HG03108 (cell line): ENCODE measurements at regions not wholly inside any gene's neighbourhood (a gene's known extent, or its start where the extent isn't known, plus 50 kb on each side); places are given as distances from the start of the nearest gene placed in this dataset.
"Not testable (repeated sequence)": the region's sequence is repeated elsewhere in the genome, so short reads cannot be mapped to it uniquely, and the experiment has no call there.

Source experiments
- ATAC-seq: cut with Tn5 transposase; IDR thresholded peaks from one replicate; pipeline ENCODE4 v1.9.1; 2021; ENCODE audit warnings: moderate library complexity; ENCODE audit not compliant: unreplicated experiment

DNA sequence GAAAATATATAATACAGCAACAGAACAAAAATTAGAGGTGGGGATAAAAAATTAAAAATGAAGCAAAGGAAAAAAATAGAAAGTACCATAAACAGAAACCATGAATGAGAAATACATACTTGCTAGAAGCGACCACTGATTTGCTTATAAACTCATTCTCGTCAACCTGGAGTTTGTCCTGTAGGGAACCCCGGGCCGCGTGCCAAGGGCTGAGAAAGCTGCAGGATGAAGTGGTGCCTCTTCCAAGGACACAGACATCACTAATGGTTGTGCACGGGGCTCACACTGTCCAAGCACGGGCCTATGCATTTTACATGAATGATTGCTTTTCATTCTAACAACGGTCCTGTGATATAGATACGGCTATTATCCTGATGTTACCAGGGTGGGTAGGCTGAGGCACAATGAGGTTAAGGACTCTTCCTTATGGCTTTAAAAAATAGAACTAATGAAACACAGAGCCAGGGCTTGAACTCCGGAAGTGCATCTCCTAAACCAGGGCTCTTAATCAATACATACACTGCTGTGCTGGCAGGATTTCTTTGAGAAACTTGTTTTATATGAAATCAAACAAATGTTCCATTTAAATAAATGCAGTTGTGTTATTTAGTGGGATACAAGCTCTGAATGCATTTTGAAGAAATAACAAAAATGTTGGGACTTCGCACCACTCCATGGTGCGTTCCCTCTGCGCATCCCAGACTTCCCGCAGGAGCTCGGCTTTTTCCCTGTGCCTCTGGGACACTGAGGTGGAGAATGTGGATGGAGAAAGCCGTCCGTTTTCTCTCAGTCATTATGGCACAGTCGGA, 113.9 kb upstream of the PHACTR3 start:
- not testable (repeated sequence) for ATAC-seq

DNA sequence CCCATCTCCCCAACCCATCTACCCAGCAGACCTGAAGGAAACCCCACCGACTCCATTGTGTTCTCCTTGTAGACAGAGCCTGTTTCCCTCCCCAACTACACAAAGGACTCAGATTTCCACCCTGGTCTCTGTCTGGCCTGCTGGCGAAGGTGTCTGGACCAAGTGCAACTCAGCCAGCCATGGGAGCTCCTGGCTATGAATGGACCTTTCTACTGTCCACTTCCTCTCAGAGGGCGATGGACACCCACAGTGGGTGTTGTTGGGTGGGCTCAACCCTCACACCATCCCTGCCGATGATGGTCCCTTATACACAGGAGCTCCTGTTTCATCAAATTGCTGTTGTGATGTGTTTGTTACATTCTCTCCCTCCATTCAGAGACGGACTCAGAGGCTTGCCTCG, 112.5 kb upstream of the PHACTR3 start:
- ATAC-seq, result no peak

DNA sequence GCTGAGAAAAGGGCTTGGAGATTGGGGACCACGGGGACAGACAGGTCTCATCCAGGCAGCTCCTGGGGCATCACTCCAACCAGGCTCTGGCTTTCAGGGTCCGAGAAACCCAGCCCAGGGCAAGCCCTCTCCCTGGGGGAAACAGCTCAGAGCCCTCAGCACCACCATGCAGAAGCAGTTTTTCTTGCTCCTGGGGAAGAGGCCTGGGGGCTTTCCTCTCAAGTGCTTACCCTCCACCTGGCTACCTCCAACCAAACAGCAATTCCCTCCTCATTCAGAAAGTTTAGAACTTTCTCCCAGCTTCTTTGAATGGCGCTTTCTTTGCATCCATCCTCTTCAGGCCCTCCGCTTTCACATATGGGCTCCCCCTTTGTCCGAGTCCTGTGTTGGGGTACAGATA, 110.4 kb upstream of the PHACTR3 start:
- ATAC-seq, result no peak

- ATAC-seq, result no peak
These were observed 109.2 kb upstream of the PHACTR3 start for GRCh38 chr20:59495166-59495565.

- ATAC-seq, result no peak
These were observed 108.3 kb upstream of the PHACTR3 start for GRCh38 chr20:59495894-59496510.

GRCh38 chr20:59498291-59498690, 106.0 kb upstream of the PHACTR3 start:
- no peak for ATAC-seq

DNA sequence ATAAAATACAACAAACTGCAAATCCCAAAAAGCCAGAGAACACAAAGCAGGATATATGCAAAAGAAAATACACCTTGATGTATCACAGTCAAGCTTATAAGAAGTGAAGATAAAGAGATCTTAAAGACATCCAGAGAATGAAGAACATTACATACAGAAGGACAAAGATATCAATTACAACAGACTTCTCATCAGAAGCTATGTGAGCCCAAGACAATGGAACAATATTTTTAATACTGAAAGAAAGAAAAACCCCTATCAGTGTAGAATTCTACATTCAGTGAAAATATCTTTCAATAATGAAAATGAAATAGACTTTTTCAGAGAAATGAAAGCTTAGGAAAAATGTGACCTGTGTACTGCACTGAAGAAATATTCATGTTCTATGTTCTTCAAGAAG, 104.5 kb upstream of the PHACTR3 start:
- no peak for ATAC-seq

GRCh38 chr20:59508729-59509128, 95.6 kb upstream of the PHACTR3 start:
- ATAC-seq, result no peak

DNA sequence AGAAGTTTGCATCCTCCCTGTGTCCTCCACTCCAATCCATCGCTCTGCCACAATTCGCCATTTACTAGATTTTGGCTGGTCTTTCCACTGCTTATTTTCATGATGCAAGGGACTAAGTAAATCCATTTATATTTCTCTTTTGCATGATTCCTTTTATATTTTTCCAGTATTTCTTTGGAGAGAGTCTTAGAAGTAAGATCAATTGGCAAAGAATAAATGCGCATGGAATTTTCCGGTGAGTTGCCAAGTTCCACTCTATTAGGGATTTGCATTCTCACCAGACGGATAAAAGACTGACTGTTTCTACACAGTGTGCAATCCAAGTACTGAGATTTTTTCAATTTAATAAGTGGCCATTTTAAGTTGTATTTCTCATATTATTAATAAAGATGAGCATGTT, 91.7 kb upstream of the PHACTR3 start:
- no peak for ATAC-seq

DNA sequence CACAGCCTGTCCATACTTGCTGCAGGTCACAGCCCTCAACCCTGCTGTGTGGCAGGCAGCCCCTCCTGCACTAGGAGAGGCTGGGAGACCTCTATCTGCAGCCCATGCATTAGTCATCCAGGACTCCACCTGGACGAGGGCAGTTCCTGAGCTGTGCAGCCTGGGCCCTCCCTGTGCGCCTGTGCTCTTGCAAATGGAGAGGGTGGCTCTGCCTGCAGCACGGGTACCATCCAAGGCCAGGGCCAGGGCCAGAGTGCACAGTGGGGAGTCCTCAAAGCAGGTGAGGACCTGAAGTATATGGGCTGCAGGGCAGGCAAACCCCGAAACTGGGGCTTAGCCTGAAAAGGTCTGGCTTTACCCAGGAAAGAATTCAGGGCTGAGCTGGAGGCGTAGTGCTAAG, 89.8 kb upstream of the PHACTR3 start:
- no peak for ATAC-seq

- no peak for ATAC-seq
These were observed 89.1 kb upstream of the PHACTR3 start for GRCh38 chr20:59515013-59515905.

GRCh38 chr20:59515906-59516209, 88.5 kb upstream of the PHACTR3 start:
- ATAC-seq, result no peak

DNA sequence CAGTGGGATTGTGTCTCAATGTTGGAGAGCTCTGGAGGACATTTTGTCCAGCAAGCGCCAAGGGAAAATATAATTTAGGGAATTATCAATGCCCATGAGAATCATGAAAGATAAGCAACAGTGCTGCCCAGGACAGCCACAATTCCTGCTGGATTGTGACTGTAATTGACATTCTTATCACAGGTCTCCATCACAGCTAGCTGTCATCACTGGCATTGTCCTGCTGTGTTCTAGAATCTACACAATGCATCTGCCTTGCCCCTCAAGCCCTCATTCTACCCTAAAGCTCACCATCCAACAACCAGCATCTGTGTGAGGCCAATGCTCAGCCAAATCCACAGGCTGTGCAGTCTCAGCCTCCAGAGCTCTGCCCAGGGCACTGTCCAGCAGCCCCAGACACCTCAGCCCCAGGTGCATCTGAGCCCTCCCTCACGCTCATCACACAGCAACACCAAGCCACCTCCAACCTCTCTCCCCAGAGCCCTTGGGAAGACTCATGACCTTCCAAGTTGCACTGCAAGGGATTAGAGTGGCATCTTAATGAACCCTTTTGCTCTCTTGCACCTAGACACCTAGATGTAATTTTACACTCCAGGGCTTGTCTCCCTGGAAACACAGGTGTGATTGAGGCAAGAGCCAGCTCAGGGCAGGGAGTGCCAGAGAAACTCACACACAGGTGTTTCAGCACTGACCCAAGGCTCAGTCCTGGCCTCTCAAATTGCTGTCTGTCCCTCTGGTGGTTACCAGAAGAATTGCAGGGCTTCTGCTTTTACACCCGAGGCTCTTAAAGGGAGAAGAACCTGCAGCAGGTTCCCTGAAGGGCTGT, 85.2 kb upstream of the PHACTR3 start:
- ATAC-seq, result no peak

GRCh38 chr20:59519707-59520014, 84.7 kb upstream of the PHACTR3 start:
- ATAC-seq, result no peak

- no peak for ATAC-seq
These were observed 83.5 kb upstream of the PHACTR3 start for GRCh38 chr20:59520814-59521213.

DNA sequence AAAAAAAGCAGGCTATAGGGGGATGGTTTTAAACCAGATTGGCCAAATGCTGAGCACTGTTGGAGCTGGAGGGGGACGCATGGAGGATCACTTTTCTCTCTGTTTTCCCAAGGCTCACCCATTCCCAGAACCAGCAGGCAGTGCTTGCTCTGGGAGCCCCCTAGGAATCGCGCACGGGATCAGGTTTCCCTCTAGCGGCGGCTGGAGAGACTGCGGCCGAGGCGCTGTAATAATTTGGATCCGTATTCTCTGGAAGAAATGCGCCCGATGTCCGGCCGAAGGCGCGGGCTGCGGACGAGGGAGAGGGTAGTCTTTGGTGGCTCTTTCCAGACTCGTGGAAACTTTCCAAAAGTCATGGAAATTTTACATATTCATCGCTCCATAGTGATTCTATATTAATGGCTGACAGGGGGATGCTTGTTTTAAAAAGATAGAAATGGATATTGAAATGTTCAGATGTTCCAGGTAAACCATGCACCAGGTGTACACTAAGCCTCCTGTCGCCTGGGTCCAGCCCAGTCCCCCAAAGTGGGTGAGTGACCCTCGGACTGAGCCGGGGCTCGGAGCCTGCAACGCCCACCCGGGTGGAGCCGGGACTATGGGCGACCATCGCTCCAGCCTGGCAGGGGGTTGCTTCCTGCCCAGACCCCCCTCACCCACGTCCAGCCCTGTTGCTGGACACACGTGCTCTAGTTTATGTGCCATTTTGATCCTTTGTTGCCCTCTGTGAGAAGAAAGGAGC, 78.7 kb upstream of the PHACTR3 start:
- ATAC-seq, result peak; percentile 73

GRCh38 chr20:59526242-59527225, 77.8 kb upstream of the PHACTR3 start:
- no peak for ATAC-seq

- ATAC-seq, result no peak
These were observed 73.6 kb upstream of the PHACTR3 start for GRCh38 chr20:59530782-59531181.

DNA sequence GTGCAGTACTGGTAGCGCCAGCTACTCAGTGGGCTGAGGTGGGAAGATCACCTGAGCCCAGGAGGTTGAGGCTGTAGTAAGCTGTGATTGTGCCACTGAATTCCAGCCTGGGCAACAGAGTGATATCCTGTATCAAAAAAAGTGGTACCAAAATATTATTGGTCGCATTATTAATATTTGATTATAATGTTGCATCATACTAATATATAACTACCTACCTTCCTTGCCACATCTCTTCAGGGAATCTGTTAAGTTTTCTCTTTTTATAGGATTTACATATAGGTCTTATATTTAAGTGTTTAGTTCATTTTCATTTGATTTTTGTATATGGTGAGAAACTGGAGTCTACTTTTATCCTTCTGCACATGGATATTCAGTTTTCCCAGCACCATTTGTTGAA, 66.3 kb upstream of the PHACTR3 start:
- ATAC-seq, result no peak
